ENCODE measurements at regions not wholly inside any gene's neighbourhood (a gene's known extent, or its start where the extent isn't known, plus 50 kb on each side); places are given as distances from the start of the nearest gene placed in this dataset.

- H3K27ac ChIP-seq (ENCODE audit: low read depth in 1 of 2, low read length in 1 of 2), result no peak within 1 kb of the TSS
- peaks cover 0 to 6% of the 10 kb centered on the region in 2 donors for H3K27me3 ChIP-seq (ENCODE audit: control insufficient read depth in 2 of 2, insufficient read depth in 1 of 2, low read length in 1 of 2)
- peak within 1 kb of the TSS in 1 of 2 donors; percentile 31 for H3K4me3 ChIP-seq (ENCODE audit: low read length in 2 of 2)
- no peaks in the 10 kb centered on the region for H3K9me3 ChIP-seq (ENCODE audit: control insufficient read depth in 2 of 2, insufficient read depth in 1 of 2, low read length in 1 of 2)
- peaks cover 0 to 3% of the 10 kb centered on the region in 2 donors for H3K4me1 ChIP-seq (ENCODE audit: control insufficient read depth in 2 of 2, insufficient read depth in 2 of 2, low read length in 2 of 2)
- no peaks in the 10 kb centered on the region for H3K36me3 ChIP-seq (ENCODE audit: control insufficient read depth in 2 of 2, insufficient read depth in 2 of 2, low read length in 1 of 2)
- DNase-seq (ENCODE audit: low read depth in 6 of 9, low spot score in 9 of 9), result peak in 2 of 9 donors; percentile 14 to 41
- 26% methylated on average over 30 of the region's 30 CpGs for WGBS
Measured at GRCh38 chr3:159839561-159840379, 148.9 kb upstream of the IL12A start, which contains the start of gene SCHIP1. TSS of gene SCHIP1 (plus strand) at chr3:159839861.

- WGBS, result 48% methylated on average over 3 of the region's 3 CpGs
Measured at GRCh38 chr3:159840703-159841299, 147.8 kb upstream of the IL12A start.

GRCh38 chr3:159841766-159842165, 146.9 kb upstream of the IL12A start:
- WGBS, result 96% methylated on average over 1 of the region's 1 CpG
- Histone ChIP-seq H3K4me1 (ENCODE audit: control insufficient read depth in 2 of 2, insufficient read depth in 2 of 2, low read length in 2 of 2) (peaks cover 0 to 3% of the 10 kb centered on the region in 2 donors), H3K4me3 (ENCODE audit: low read length in 2 of 2) (no peak overlapping the region)

More at GRCh38 chr3:159840703-159841299, 147.8 kb upstream of the IL12A start:
- H3K27ac ChIP-seq (ENCODE audit: low read depth in 1 of 2, low read length in 1 of 2), result no peak overlapping the region
- H3K27me3 ChIP-seq (ENCODE audit: control insufficient read depth in 2 of 2, insufficient read depth in 1 of 2, low read length in 1 of 2), result peaks cover 0 to 6% of the 10 kb centered on the region in 2 donors
- H3K9me3 ChIP-seq (ENCODE audit: control insufficient read depth in 2 of 2, insufficient read depth in 1 of 2, low read length in 1 of 2), result no peaks in the 10 kb centered on the region
- H3K36me3 ChIP-seq (ENCODE audit: control insufficient read depth in 2 of 2, insufficient read depth in 2 of 2, low read length in 1 of 2), result no peaks in the 10 kb centered on the region
- H3K4me3 ChIP-seq (ENCODE audit: low read length in 2 of 2), result no peak overlapping the region
- DNase-seq (ENCODE audit: low read depth in 6 of 9, low spot score in 9 of 9), result no peak
- peaks cover 0 to 3% of the 10 kb centered on the region in 2 donors for H3K4me1 ChIP-seq (ENCODE audit: control insufficient read depth in 2 of 2, insufficient read depth in 2 of 2, low read length in 2 of 2)

GRCh38 chr3:159843840-159844730, 144.6 kb upstream of the IL12A start:
- no peak for DNase-seq (ENCODE audit: low read depth in 6 of 9, low spot score in 9 of 9)
- peaks cover 0 to 3% of the 10 kb centered on the region in 2 donors for H3K4me1 ChIP-seq (ENCODE audit: control insufficient read depth in 2 of 2, insufficient read depth in 2 of 2, low read length in 2 of 2)
- peaks cover 0 to 6% of the 10 kb centered on the region in 2 donors for H3K27me3 ChIP-seq (ENCODE audit: control insufficient read depth in 2 of 2, insufficient read depth in 1 of 2, low read length in 1 of 2)
- H3K36me3 ChIP-seq (ENCODE audit: control insufficient read depth in 2 of 2, insufficient read depth in 2 of 2, low read length in 1 of 2), result no peaks in the 10 kb centered on the region
- H3K27ac ChIP-seq (ENCODE audit: low read depth in 1 of 2, low read length in 1 of 2), result no peak overlapping the region
- no peaks in the 10 kb centered on the region for H3K9me3 ChIP-seq (ENCODE audit: control insufficient read depth in 2 of 2, insufficient read depth in 1 of 2, low read length in 1 of 2)
- H3K4me3 ChIP-seq (ENCODE audit: low read length in 2 of 2), result no peak overlapping the region
- 45% methylated on average over 7 of the region's 7 CpGs for WGBS

More at GRCh38 chr3:159841766-159842165, 146.9 kb upstream of the IL12A start:
- no peak for DNase-seq (ENCODE audit: low read depth in 6 of 9, low spot score in 9 of 9)
- Histone ChIP-seq H3K27ac (ENCODE audit: low read depth in 1 of 2, low read length in 1 of 2) (no peak overlapping the region), H3K27me3 (ENCODE audit: control insufficient read depth in 2 of 2, insufficient read depth in 1 of 2, low read length in 1 of 2) (peaks cover 0 to 6% of the 10 kb centered on the region in 2 donors), H3K36me3 (ENCODE audit: control insufficient read depth in 2 of 2, insufficient read depth in 2 of 2, low read length in 1 of 2) (no peaks in the 10 kb centered on the region), H3K9me3 (ENCODE audit: control insufficient read depth in 2 of 2, insufficient read depth in 1 of 2, low read length in 1 of 2) (no peaks in the 10 kb centered on the region)

GRCh38 chr3:159844801-159845261, 143.8 kb upstream of the IL12A start:
- 86% methylated on average over 4 of the region's 4 CpGs for WGBS
- Histone ChIP-seq H3K4me3 (ENCODE audit: low read length in 2 of 2) (no peak overlapping the region), H3K27ac (ENCODE audit: low read depth in 1 of 2, low read length in 1 of 2) (no peak overlapping the region), H3K36me3 (ENCODE audit: control insufficient read depth in 2 of 2, insufficient read depth in 2 of 2, low read length in 1 of 2) (no peaks in the 10 kb centered on the region), H3K9me3 (ENCODE audit: control insufficient read depth in 2 of 2, insufficient read depth in 1 of 2, low read length in 1 of 2) (no peaks in the 10 kb centered on the region), H3K27me3 (ENCODE audit: control insufficient read depth in 2 of 2, insufficient read depth in 1 of 2, low read length in 1 of 2) (peaks cover 0 to 3% of the 10 kb centered on the region in 2 donors), H3K4me1 (ENCODE audit: control insufficient read depth in 2 of 2, insufficient read depth in 2 of 2, low read length in 2 of 2) (peaks cover 0 to 3% of the 10 kb centered on the region in 2 donors)
- DNase-seq (ENCODE audit: low read depth in 6 of 9, low spot score in 9 of 9), result no peak

GRCh38 chr3:159845737-159846136, 142.9 kb upstream of the IL12A start:
- DNase-seq (ENCODE audit: low read depth in 6 of 9, low spot score in 9 of 9), result no peak
- H3K36me3 ChIP-seq (ENCODE audit: control insufficient read depth in 2 of 2, insufficient read depth in 2 of 2, low read length in 1 of 2), result no peaks in the 10 kb centered on the region
- H3K27ac ChIP-seq (ENCODE audit: low read depth in 1 of 2, low read length in 1 of 2), result no peak overlapping the region
- WGBS, result 94% methylated on average over 3 of the region's 3 CpGs
- H3K27me3 ChIP-seq (ENCODE audit: control insufficient read depth in 2 of 2, insufficient read depth in 1 of 2, low read length in 1 of 2), result no peaks in the 10 kb centered on the region
- no peaks in the 10 kb centered on the region for H3K9me3 ChIP-seq (ENCODE audit: control insufficient read depth in 2 of 2, insufficient read depth in 1 of 2, low read length in 1 of 2)
- no peak overlapping the region for H3K4me3 ChIP-seq (ENCODE audit: low read length in 2 of 2)
- no peaks in the 10 kb centered on the region for H3K4me1 ChIP-seq (ENCODE audit: control insufficient read depth in 2 of 2, insufficient read depth in 2 of 2, low read length in 2 of 2)

- WGBS, result 98% methylated on average over 1 of the region's 1 CpG
- Histone ChIP-seq H3K27me3 (ENCODE audit: control insufficient read depth in 2 of 2, insufficient read depth in 1 of 2, low read length in 1 of 2) (no peaks in the 10 kb centered on the region), H3K4me1 (ENCODE audit: control insufficient read depth in 2 of 2, insufficient read depth in 2 of 2, low read length in 2 of 2) (no peaks in the 10 kb centered on the region), H3K27ac (ENCODE audit: low read depth in 1 of 2, low read length in 1 of 2) (no peak overlapping the region), H3K9me3 (ENCODE audit: control insufficient read depth in 2 of 2, insufficient read depth in 1 of 2, low read length in 1 of 2) (no peaks in the 10 kb centered on the region), H3K4me3 (ENCODE audit: low read length in 2 of 2) (no peak overlapping the region), H3K36me3 (ENCODE audit: control insufficient read depth in 2 of 2, insufficient read depth in 2 of 2, low read length in 1 of 2) (no peaks in the 10 kb centered on the region)
- DNase-seq (ENCODE audit: low read depth in 6 of 9, low spot score in 9 of 9), result no peak
Measured at GRCh38 chr3:159846255-159846654, 142.4 kb upstream of the IL12A start.

GRCh38 chr3:159848348-159849118, 140.1 kb upstream of the IL12A start:
- Histone ChIP-seq H3K27me3 (ENCODE audit: control insufficient read depth in 2 of 2, insufficient read depth in 1 of 2, low read length in 1 of 2) (no peaks in the 10 kb centered on the region), H3K9me3 (ENCODE audit: control insufficient read depth in 2 of 2, insufficient read depth in 1 of 2, low read length in 1 of 2) (no peaks in the 10 kb centered on the region), H3K27ac (ENCODE audit: low read depth in 1 of 2, low read length in 1 of 2) (no peak overlapping the region), H3K36me3 (ENCODE audit: control insufficient read depth in 2 of 2, insufficient read depth in 2 of 2, low read length in 1 of 2) (no peaks in the 10 kb centered on the region), H3K4me3 (ENCODE audit: low read length in 2 of 2) (no peak overlapping the region), H3K4me1 (ENCODE audit: control insufficient read depth in 2 of 2, insufficient read depth in 2 of 2, low read length in 2 of 2) (peaks cover 2 to 4% of the 10 kb centered on the region in 2 donors)
- no peak for DNase-seq (ENCODE audit: low read depth in 6 of 9, low spot score in 9 of 9)
- 95% methylated on average over 3 of the region's 3 CpGs for WGBS

All from thymus (tissue), 11 donors.